Prostate gland (tissue), 2 donors: ENCODE measurements at regions not wholly inside any gene's neighbourhood (a gene's known extent, or its start where the extent isn't known, plus 50 kb on each side); places are given as distances from the start of the nearest gene placed in this dataset.

Experiments used
- POLR2A ChIP-seq: fragments of 450-650 bp; IDR thresholded peaks from one replicate; pipeline ENCODE4 v1.6.1; 2016; ENCODE audit warnings: antibody characterized with exemption, mild to moderate bottlenecking
- POLR2AphosphoS5 ChIP-seq: sonication (generic); formaldehyde crosslinking; IDR thresholded peaks from one replicate; pipeline ENCODE4 v1.6.1; 2017; ENCODE audit warnings: antibody characterized with exemption
- TF ChIP-seq, protein P1 (sequence below), 4 experiments: fragments of 200-600 bp in 2 of 4; fragments of 450-650 bp in 2 of 4; sonication (generic) in 2 of 4; IDR thresholded peaks; 1 replicate in 3 of 4; 2 replicates in 1 of 4; pipeline ENCODE4 v1.5.1; 2016 to 2019; ENCODE audit warnings: antibody characterized with exemption in 4 of 4, mild to moderate bottlenecking in 2 of 4, moderate library complexity in 2 of 4

DNA sequence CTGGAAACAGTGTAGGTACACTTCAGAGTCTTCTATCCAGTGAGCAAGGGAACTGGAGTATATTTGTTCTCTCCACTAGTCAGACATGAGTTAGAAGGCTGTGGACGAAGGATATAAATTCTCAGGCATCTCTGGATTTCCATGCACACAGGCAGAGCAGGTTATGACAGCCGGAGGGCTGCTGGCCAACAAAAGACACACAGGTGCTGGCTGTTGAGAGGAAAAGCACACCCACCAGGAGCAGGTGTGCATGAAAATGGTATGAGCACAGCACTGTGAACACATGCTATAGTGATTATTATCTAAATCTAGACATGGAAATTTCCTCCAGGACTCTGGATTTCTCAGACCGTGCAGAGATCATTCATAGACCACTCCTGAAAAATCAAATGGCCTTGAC is 444.7 kb upstream of the RPS6KA3 start:
- TF ChIP-seq, protein P1, sequence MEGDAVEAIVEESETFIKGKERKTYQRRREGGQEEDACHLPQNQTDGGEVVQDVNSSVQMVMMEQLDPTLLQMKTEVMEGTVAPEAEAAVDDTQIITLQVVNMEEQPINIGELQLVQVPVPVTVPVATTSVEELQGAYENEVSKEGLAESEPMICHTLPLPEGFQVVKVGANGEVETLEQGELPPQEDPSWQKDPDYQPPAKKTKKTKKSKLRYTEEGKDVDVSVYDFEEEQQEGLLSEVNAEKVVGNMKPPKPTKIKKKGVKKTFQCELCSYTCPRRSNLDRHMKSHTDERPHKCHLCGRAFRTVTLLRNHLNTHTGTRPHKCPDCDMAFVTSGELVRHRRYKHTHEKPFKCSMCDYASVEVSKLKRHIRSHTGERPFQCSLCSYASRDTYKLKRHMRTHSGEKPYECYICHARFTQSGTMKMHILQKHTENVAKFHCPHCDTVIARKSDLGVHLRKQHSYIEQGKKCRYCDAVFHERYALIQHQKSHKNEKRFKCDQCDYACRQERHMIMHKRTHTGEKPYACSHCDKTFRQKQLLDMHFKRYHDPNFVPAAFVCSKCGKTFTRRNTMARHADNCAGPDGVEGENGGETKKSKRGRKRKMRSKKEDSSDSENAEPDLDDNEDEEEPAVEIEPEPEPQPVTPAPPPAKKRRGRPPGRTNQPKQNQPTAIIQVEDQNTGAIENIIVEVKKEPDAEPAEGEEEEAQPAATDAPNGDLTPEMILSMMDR (IDR thresholded peaks at IDR 0.05), result no peak
- TF ChIP-seq POLR2A (no peak), POLR2AphosphoS5 (no peak)
